Transverse colon (tissue), 4 donors: ENCODE measurements at regions not wholly inside any gene's neighbourhood (a gene's known extent, or its start where the extent isn't known, plus 50 kb on each side); places are given as distances from the start of the nearest gene placed in this dataset.

Experiments
- POLR2A ChIP-seq: fragments of 450-650 bp; IDR thresholded peaks from one replicate; pipeline ENCODE4 v1.6.1; 2016; ENCODE audit warnings: antibody characterized with exemption, mild to moderate bottlenecking, moderate library complexity
- POLR2AphosphoS5 ChIP-seq, 3 donors: sonication (generic); formaldehyde crosslinking; IDR thresholded peaks; one replicate each; pipeline ENCODE4 v1.6.1; 2016; ENCODE audit warnings: antibody characterized with exemption in 3 of 3
- TF ChIP-seq, protein P1 (sequence below), 5 experiments: fragments of 200-600 bp in 3 of 5; fragments of 450-650 bp in 2 of 5; sonication (generic) in 3 of 5; IDR thresholded peaks; 1 replicate in 2 of 5; 2 replicates in 3 of 5; pipeline ENCODE4 v1.5.1; 2016 to 2017; ENCODE audit warnings: antibody characterized with exemption in 5 of 5, inconsistent platforms in 3 of 5, mild to moderate bottlenecking in 2 of 5, moderate library complexity in 1 of 5

DNA sequence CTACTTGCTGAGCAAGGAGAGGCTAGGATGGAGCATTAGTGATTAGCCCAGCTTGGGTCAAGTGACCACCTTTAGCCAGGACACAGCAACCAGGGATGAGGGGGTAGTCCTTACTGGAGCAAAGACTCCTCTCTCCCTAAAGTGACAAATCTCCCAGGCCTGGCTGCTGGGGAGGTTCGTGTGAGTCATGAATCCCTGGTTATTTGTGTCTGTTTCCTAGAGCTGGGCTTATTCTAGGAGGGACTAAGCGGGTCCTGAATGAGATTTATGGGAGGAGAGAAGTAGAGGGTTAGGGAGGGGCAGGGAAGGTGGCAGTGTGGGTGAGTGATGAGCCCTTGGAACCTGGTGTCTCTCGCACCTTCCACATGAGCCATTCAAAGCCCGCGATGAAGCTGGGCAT lies 487.3 kb downstream of the TSHZ3 start:
- TF ChIP-seq, protein P1, sequence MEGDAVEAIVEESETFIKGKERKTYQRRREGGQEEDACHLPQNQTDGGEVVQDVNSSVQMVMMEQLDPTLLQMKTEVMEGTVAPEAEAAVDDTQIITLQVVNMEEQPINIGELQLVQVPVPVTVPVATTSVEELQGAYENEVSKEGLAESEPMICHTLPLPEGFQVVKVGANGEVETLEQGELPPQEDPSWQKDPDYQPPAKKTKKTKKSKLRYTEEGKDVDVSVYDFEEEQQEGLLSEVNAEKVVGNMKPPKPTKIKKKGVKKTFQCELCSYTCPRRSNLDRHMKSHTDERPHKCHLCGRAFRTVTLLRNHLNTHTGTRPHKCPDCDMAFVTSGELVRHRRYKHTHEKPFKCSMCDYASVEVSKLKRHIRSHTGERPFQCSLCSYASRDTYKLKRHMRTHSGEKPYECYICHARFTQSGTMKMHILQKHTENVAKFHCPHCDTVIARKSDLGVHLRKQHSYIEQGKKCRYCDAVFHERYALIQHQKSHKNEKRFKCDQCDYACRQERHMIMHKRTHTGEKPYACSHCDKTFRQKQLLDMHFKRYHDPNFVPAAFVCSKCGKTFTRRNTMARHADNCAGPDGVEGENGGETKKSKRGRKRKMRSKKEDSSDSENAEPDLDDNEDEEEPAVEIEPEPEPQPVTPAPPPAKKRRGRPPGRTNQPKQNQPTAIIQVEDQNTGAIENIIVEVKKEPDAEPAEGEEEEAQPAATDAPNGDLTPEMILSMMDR (IDR thresholded peaks at IDR 0.05): no peak
- TF ChIP-seq POLR2A: no peak
- no peak for TF ChIP-seq POLR2AphosphoS5 (IDR thresholded peaks at IDR 0.05)
